PC-3 (cell line): ENCODE measurements at regions not wholly inside any gene's neighbourhood (a gene's known extent, or its start where the extent isn't known, plus 50 kb on each side); places are given as distances from the start of the nearest gene placed in this dataset.

Experiments
- ATAC-seq: fragments of 200-7000 bp; cut with Tn5 transposase; 2 replicates; pipeline ENCODE4 v1.9.1; 2020; ENCODE audit warnings: mild to moderate bottlenecking, moderate library complexity
- BruUV-seq: library from RNA; stranded (reverse); fragments of 400-500 nt; replicated peaks from 2 replicates; lab custom pipeline; 2021; lab: Mats Ljungman, UMichigan
- CTCF ChIA-PET: fragments of 300-600 bp; sonication (Branson Sonifier 250); formaldehyde crosslinking; loops from one replicate; lab custom pipeline; 2022; ENCODE audit warnings: antibody characterized with exemption; lab: Charles Lee
- POLR2A ChIA-PET: fragments of 300-600 bp; sonication (Branson Sonifier 250); formaldehyde crosslinking; loops from one replicate; lab custom pipeline; 2022; ENCODE audit warnings: antibody characterized with exemption; ENCODE audit not compliant: unreplicated experiment; lab: Charles Lee
- DNase-seq: peaks from one replicate; pipeline ENCODE4 v3.0.0-alpha.2; 2015
- H2AFZ ChIP-seq: fragments of 300-600 bp; sonication (generic); 2 replicates; pipeline ENCODE4 v1.6.0; 2016; ENCODE audit warnings: antibody characterized with exemption, low read length
- H3F3A ChIP-seq: fragments of 300-600 bp; sonication (generic); one replicate; pipeline ENCODE4 v1.6.0; 2017; ENCODE audit warnings: antibody characterized with exemption, low read length, control low read depth, mild to moderate bottlenecking; ENCODE audit not compliant: unreplicated experiment
- H3K27ac ChIP-seq: fragments of 300-600 bp; sonication (generic); 2 replicates; pipeline ENCODE4 v1.5.1; 2016; ENCODE audit warnings: mild to moderate bottlenecking, low read length
- H3K27me3 ChIP-seq: fragments of 300-600 bp; sonication (generic); 2 replicates; pipeline ENCODE4 v1.6.1; 2016; ENCODE audit warnings: low read length, mixed read lengths
- H3K36me3 ChIP-seq: fragments of 300-600 bp; sonication (generic); 2 replicates; pipeline ENCODE4 v1.6.1; 2016; ENCODE audit warnings: low read depth, mixed run types, low read length, mixed read lengths
- H3K4me1 ChIP-seq: fragments of 300-600 bp; sonication (generic); 2 replicates; pipeline ENCODE4 v1.5.1; 2016; ENCODE audit warnings: low read length; ENCODE audit not compliant: insufficient read depth
- H3K4me2 ChIP-seq: fragments of 300-600 bp; sonication (generic); 2 replicates; pipeline ENCODE4 v1.6.0; 2016; ENCODE audit warnings: low read length
- H3K4me3 ChIP-seq: fragments of 300-600 bp; sonication (generic); 2 replicates; pipeline ENCODE4 v1.5.1; 2016; ENCODE audit warnings: mild to moderate bottlenecking, low read length, mixed read lengths
- H3K79me2 ChIP-seq: fragments of 300-600 bp; sonication (generic); 2 replicates; pipeline ENCODE4 v1.6.1; 2017; ENCODE audit warnings: low read length, mixed read lengths
- H3K9ac ChIP-seq: fragments of 300-600 bp; sonication (generic); 2 replicates; pipeline ENCODE4 v1.6.0; 2016; ENCODE audit warnings: mild to moderate bottlenecking, low read length
- H3K9me2 ChIP-seq: fragments of 300-600 bp; sonication (generic); replicated peaks from 2 replicates; pipeline ENCODE4 v1.6.1; 2016; ENCODE audit warnings: mixed run types, low read length, mixed read lengths
- H3K9me3 ChIP-seq: fragments of 300-600 bp; sonication (generic); 2 replicates; pipeline ENCODE4 v1.6.1; 2016; ENCODE audit warnings: low read length, mixed read lengths
- H4K20me1 ChIP-seq: fragments of 300-600 bp; sonication (generic); 2 replicates; pipeline ENCODE4 v1.6.1; 2016; ENCODE audit warnings: low read length, mixed read lengths
- EZH2 ChIP-seq: fragments of 300-600 bp; sonication (generic); IDR thresholded peaks from one replicate; pipeline ENCODE4 v1.6.1; 2017; ENCODE audit warnings: antibody characterized with exemption, mild to moderate bottlenecking, low read length; ENCODE audit not compliant: unreplicated experiment
- EZH2phosphoT487 ChIP-seq: fragments of 300-600 bp; sonication (generic); IDR thresholded peaks from 2 replicates; pipeline ENCODE4 v1.6.1; 2018; ENCODE audit warnings: mild to moderate bottlenecking, antibody characterized with exemption, low read length, borderline replicate concordance
- intact Hi-C: fragments of 100-400 bp; cut with micrococcal nuclease; formaldehyde crosslinking; loops from 2 replicates; pipeline ENCODE4 v1.9.0; 2023
- TF ChIP-seq, protein P1 (sequence below): fragments of 300-600 bp; sonication (generic); conservative IDR thresholded peaks from 2 replicates; pipeline ENCODE4 v1.5.1; 2017; ENCODE audit warnings: antibody characterized with exemption, low read depth, mild to moderate bottlenecking, low read length

- TF ChIP-seq, protein P1, sequence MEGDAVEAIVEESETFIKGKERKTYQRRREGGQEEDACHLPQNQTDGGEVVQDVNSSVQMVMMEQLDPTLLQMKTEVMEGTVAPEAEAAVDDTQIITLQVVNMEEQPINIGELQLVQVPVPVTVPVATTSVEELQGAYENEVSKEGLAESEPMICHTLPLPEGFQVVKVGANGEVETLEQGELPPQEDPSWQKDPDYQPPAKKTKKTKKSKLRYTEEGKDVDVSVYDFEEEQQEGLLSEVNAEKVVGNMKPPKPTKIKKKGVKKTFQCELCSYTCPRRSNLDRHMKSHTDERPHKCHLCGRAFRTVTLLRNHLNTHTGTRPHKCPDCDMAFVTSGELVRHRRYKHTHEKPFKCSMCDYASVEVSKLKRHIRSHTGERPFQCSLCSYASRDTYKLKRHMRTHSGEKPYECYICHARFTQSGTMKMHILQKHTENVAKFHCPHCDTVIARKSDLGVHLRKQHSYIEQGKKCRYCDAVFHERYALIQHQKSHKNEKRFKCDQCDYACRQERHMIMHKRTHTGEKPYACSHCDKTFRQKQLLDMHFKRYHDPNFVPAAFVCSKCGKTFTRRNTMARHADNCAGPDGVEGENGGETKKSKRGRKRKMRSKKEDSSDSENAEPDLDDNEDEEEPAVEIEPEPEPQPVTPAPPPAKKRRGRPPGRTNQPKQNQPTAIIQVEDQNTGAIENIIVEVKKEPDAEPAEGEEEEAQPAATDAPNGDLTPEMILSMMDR, result no peak
- no peak for TF ChIP-seq EZH2phosphoT487
- no peak for TF ChIP-seq EZH2
- Histone ChIP-seq H2AFZ (no peak overlapping the region), H3K36me3 (no peaks in the 10 kb centered on the region), H3K27me3 (no peaks in the 10 kb centered on the region), H4K20me1 (no peaks in the 10 kb centered on the region), H3K9ac (no peak overlapping the region), H3K79me2 (no peaks in the 10 kb centered on the region), H3K27ac (no peak overlapping the region), H3K9me2 (no peaks in the 10 kb centered on the region), H3K4me1 (peaks cover 10% of the 10 kb centered on the region), H3K4me3 (no peak overlapping the region), H3F3A (no peaks in the 10 kb centered on the region), H3K9me3 (no peaks in the 10 kb centered on the region), H3K4me2 (no peak overlapping the region)
- ChIA-PET POLR2A (no interaction called here), CTCF (no interaction called here)
- ATAC-seq, result no peak
- intact Hi-C loops, result no loop called here
- no TSS peak for BruUV-seq
- DNase-seq, result no peak
These were observed 333.1 kb downstream of the KCNRG start for GRCh38 chr13:50348371-50348770.

DNA sequence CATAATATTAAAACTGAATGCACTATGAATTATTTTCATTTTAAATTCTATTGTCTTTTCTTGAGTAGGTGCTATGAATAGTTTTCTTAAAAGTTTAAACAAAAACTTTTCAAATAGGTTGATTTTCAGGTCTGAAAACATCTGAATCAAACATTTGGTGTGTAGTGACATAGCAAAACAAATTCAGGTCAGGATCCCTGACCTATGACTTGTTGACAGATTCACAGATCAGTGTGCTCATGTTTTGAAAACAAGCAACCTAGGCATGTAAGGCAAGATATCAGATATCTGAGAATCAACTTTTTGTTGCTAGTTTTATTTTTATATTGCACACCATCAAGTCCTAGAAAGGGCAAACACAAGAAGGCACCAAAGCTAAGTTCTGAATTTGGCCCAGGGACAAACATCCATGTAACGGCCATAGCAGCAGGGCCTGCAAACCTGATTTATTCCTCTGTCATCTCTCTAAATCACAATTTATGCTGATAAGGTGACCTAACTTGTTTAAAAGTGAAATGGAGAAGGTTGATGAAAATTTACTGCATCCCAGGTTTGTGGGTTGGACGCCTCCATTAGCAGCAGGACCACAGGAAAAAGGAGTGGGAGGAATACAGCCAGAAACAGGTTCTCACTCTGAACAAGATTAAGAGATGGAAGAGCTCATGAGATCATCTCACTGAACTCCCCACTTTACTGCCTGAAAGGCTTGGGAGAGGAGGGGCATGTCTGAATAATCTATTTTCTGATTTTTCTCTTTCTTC, 337.7 kb downstream of the KCNRG start:
- no peaks in the 10 kb centered on the region for H3K79me2 ChIP-seq
- no peaks in the 10 kb centered on the region for H3K27me3 ChIP-seq
- no peaks in the 10 kb centered on the region for H3F3A ChIP-seq
- POLR2A ChIA-PET, result no interaction called here
- no peak overlapping the region for H2AFZ ChIP-seq
- TF ChIP-seq EZH2, result no peak
- no peak for TF ChIP-seq EZH2phosphoT487
- TF ChIP-seq, protein P1, result no peak
- DNase-seq (no peak), ATAC-seq (no peak)
- H3K27ac ChIP-seq, result peak overlapping the region; percentile 86
- H4K20me1 ChIP-seq, result no peaks in the 10 kb centered on the region
- CTCF ChIA-PET, result no interaction called here
- no peaks in the 10 kb centered on the region for H3K9me2 ChIP-seq
- H3K4me3 ChIP-seq, result no peak overlapping the region
- intact Hi-C loops, result loop anchor here (10.0 kb wide), 1 partner anchor 182 kb away; no protein-coding TSS in a partner anchor
- BruUV-seq, result no TSS peak
- no peaks in the 10 kb centered on the region for H3K36me3 ChIP-seq
- H3K9me3 ChIP-seq, result no peaks in the 10 kb centered on the region
- peak overlapping the region; percentile 23 for H3K4me2 ChIP-seq
- peaks cover 30% of the 10 kb centered on the region for H3K4me1 ChIP-seq
- H3K9ac ChIP-seq, result peak overlapping the region; percentile 44
